ENCODE measurements at regions not wholly inside any gene's neighbourhood (a gene's known extent, or its start where the extent isn't known, plus 50 kb on each side); places are given as distances from the start of the nearest gene placed in this dataset.

GRCh38 chr10:64409349-64409748 lies 888.1 kb downstream of the REEP3 start:
- Histone ChIP-seq H4K20me1 (ENCODE audit: insufficient read depth, low read length) (no peaks in the 10 kb centered on the region), H3K27me3 (replicated peaks; ENCODE audit: insufficient read depth, low read length) (no peaks in the 10 kb centered on the region), H3K27ac (ENCODE audit: low read length) (no peak overlapping the region), H3K79me2 (ENCODE audit: low read length) (no peaks in the 10 kb centered on the region), H3K36me3 (replicated peaks; ENCODE audit: insufficient read depth, low read length) (no peaks in the 10 kb centered on the region), H3K4me1 (ENCODE audit: low read length) (no peaks in the 10 kb centered on the region), H2AFZ (ENCODE audit: low read length) (no peak overlapping the region), H3K4me2 (ENCODE audit: low read depth, low read length) (no peak overlapping the region), H3K9me2 (replicated peaks; ENCODE audit: insufficient read depth, low read length) (no peaks in the 10 kb centered on the region), H3K4me3 (ENCODE audit: low read length) (no peak overlapping the region), H3K9ac (ENCODE audit: low read length) (no peak overlapping the region), H3F3A (ENCODE audit: insufficient read depth, low read length) (no peaks in the 10 kb centered on the region), H3K9me3 (replicated peaks; ENCODE audit: insufficient read depth, low read length) (no peaks in the 10 kb centered on the region)
- no peak for TF ChIP-seq EZH2 (optimal IDR thresholded peaks at IDR 0.05; ENCODE audit: low read depth, low read length)
- TF ChIP-seq CTCF (IDR thresholded peaks at IDR 0.05; ENCODE audit: low read length) = no peak
- no peak for TF ChIP-seq EZH2phosphoT487 (IDR thresholded peaks at IDR 0.05; ENCODE audit: low read length)
- no peak for DNase-seq

- H2AFZ ChIP-seq (ENCODE audit: low read length) = no peak overlapping the region
Measured at GRCh38 chr10:64416011-64416410, 894.8 kb downstream of the REEP3 start.

GRCh38 chr10:64419461-64419860 lies 898.3 kb downstream of the REEP3 start:
- no peak for DNase-seq
- Histone ChIP-seq H3K4me3 (ENCODE audit: low read length) (no peak overlapping the region), H3F3A (ENCODE audit: insufficient read depth, low read length) (no peaks in the 10 kb centered on the region), H3K9ac (ENCODE audit: low read length) (no peak overlapping the region), H3K36me3 (replicated peaks; ENCODE audit: insufficient read depth, low read length) (no peaks in the 10 kb centered on the region), H3K4me1 (ENCODE audit: low read length) (no peaks in the 10 kb centered on the region), H2AFZ (ENCODE audit: low read length) (no peak overlapping the region), H3K4me2 (ENCODE audit: low read depth, low read length) (no peak overlapping the region), H3K9me2 (replicated peaks; ENCODE audit: insufficient read depth, low read length) (no peaks in the 10 kb centered on the region), H3K27ac (ENCODE audit: low read length) (no peak overlapping the region), H4K20me1 (ENCODE audit: insufficient read depth, low read length) (no peaks in the 10 kb centered on the region), H3K27me3 (replicated peaks; ENCODE audit: insufficient read depth, low read length) (no peaks in the 10 kb centered on the region), H3K79me2 (ENCODE audit: low read length) (no peaks in the 10 kb centered on the region), H3K9me3 (replicated peaks; ENCODE audit: insufficient read depth, low read length) (no peaks in the 10 kb centered on the region)
- TF ChIP-seq CTCF (IDR thresholded peaks at IDR 0.05; ENCODE audit: low read length) = no peak
- TF ChIP-seq EZH2phosphoT487 (IDR thresholded peaks at IDR 0.05; ENCODE audit: low read length) = no peak
- no peak for TF ChIP-seq EZH2 (optimal IDR thresholded peaks at IDR 0.05; ENCODE audit: low read depth, low read length)

More at GRCh38 chr10:64416011-64416410, 894.8 kb downstream of the REEP3 start:
- no peaks in the 10 kb centered on the region for H3K27me3 ChIP-seq (replicated peaks; ENCODE audit: insufficient read depth, low read length)
- H3K4me3 ChIP-seq (ENCODE audit: low read length) = no peak overlapping the region
- no peaks in the 10 kb centered on the region for H3K9me3 ChIP-seq (replicated peaks; ENCODE audit: insufficient read depth, low read length)
- no peaks in the 10 kb centered on the region for H4K20me1 ChIP-seq (ENCODE audit: insufficient read depth, low read length)
- H3K9ac ChIP-seq (ENCODE audit: low read length) = no peak overlapping the region
- TF ChIP-seq EZH2 (optimal IDR thresholded peaks at IDR 0.05; ENCODE audit: low read depth, low read length) (no peak), CTCF (IDR thresholded peaks at IDR 0.05; ENCODE audit: low read length) (no peak), EZH2phosphoT487 (IDR thresholded peaks at IDR 0.05; ENCODE audit: low read length) (no peak)
- H3K79me2 ChIP-seq (ENCODE audit: low read length) = no peaks in the 10 kb centered on the region
- H3K27ac ChIP-seq (ENCODE audit: low read length) = no peak overlapping the region
- no peak overlapping the region for H3K4me2 ChIP-seq (ENCODE audit: low read depth, low read length)
- no peaks in the 10 kb centered on the region for H3K4me1 ChIP-seq (ENCODE audit: low read length)
- DNase-seq = no peak
- no peaks in the 10 kb centered on the region for H3K9me2 ChIP-seq (replicated peaks; ENCODE audit: insufficient read depth, low read length)
- H3K36me3 ChIP-seq (replicated peaks; ENCODE audit: insufficient read depth, low read length) = no peaks in the 10 kb centered on the region
- H3F3A ChIP-seq (ENCODE audit: insufficient read depth, low read length) = no peaks in the 10 kb centered on the region

Measured in MM.1S (cell line).